GM21825 (cell line): ENCODE measurements at regions not wholly inside any gene's neighbourhood (a gene's known extent, or its start where the extent isn't known, plus 50 kb on each side); places are given as distances from the start of the nearest gene placed in this dataset.

Experiments
- ATAC-seq: cut with Tn5 transposase; IDR thresholded peaks from one replicate; pipeline ENCODE4 v1.9.1; 2021; ENCODE audit warnings: mild to moderate bottlenecking, moderate library complexity; ENCODE audit not compliant: unreplicated experiment

DNA sequence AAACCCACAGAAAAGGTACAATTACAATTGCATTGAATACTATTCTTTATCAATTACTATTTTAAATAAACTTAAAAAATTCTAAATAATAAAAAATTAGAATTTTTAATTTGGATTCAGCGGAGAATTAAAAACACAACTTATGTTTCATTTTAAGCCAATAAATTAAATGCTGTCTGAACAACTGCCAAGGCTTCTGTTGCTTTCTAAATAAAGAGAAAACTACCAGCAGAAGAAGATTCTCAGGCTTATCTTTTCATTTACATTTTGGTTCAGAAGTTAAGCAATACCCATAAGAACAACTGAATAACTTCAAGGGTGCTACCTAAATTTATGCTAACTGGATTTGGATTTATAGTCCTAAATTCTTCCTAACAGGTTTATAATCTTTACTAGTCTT lies 150.0 kb upstream of the FTMT start:
- no peak for ATAC-seq

DNA sequence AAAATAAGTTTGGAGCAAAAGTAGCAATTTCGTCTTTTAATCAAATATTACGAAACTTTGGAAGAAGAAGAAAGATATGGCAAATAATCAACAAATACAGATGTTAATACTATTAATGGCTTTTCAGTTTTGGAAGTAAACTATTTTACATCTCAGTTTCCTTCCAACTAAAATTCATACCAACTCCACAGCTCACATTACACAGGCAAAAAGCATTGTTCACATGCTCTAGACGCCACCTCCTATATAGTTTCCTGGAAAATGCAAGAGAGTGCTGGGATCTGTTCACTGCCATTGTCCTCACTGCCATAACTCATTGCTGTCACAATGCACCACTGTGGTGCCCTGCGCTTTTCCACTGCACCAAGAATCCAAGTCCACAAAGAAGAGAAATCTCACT lies 149.0 kb upstream of the FTMT start:
- ATAC-seq: no peak

DNA sequence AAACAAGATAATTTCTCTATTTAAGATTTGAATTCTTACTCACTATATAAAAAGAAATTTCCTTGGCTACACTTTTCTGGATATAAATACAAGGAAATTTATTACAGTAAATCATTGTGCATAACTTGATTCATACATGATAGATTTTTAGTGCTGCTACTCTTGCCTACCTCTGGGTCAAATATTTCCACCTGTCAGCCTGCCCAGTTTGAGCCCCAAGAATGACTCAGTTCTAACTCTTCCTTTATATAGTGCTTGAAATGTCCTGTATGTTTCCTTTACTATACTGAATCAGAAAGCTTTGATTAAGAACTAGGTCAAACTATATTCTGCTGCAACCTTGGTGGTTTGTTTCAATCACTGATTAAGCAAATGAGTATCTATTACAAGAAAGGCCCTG lies 147.4 kb upstream of the FTMT start:
- no peak for ATAC-seq

DNA sequence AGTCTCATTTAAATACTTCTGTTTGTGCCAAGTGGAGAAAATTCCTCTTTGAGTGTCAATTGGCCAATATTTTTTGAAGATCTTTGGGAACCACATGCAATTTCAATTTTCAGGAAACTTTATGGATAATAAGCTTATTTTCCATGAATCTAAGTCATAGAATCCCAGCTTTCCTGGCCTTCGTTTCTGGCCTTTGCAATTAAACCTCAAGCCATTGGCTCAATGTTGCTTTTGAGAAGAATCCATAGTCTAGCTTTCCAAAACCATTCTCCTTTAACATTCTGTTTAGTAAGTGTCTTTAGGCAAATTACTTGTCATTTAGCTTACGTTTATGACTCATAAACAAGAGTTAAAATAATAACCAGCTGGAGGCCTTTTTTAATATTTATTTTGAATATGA lies 145.0 kb upstream of the FTMT start:
- no peak for ATAC-seq

DNA sequence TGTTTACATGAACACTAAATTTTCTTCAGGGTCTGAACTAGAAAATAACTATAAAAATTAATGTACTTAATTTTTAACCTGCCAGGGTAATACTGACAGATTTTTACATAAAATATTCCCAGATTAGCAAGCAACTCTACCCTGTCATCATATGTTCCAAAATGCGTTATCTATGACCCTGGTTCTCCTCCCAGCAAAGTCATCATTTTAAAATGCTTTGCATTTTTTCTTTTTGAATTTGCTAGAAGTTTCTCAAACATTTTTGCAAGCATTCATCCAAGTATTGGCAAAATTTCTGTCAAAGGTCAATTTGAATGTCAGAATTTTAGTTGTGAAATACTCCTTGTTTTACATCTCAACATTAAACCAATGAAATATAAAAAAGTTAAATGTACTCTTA lies 144.5 kb upstream of the FTMT start:
- ATAC-seq: no peak

DNA sequence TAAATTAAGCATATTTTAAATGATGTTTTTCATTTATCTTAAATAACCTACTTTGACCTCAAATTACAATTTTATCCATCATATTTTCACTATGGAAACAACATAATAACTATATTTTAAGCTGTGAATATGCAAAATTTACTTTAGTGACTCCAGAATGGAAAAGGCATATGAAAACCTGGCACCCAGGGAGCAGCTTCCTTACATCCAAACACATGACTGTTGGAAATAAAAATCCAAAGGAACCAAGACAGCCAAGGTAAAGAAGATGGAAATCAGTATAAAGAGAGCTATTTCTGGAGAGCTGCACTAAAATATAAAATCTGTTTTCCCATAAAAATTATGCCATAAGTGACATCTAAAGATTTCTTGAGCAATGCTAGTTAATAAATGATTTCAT lies 140.3 kb upstream of the FTMT start:
- no peak for ATAC-seq

DNA sequence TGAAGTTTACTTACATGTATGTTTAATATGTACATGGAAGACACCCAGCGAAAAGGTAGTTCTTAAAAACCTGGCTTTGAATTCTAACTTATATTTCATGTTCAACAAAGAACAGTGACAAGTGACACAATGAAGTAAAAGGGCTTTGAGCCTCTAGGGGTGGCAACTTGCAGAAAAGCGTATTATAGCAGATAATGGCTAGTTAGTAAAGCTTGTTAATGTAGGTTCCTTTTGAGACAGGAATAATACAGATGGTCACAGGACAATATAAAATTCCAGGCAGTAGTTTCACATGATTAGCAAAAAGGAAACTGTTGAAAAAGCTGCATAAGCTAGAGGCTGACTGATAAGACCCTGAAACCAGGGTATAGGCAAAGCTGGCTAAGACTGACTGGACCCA lies 132.4 kb upstream of the FTMT start:
- ATAC-seq: no peak

DNA sequence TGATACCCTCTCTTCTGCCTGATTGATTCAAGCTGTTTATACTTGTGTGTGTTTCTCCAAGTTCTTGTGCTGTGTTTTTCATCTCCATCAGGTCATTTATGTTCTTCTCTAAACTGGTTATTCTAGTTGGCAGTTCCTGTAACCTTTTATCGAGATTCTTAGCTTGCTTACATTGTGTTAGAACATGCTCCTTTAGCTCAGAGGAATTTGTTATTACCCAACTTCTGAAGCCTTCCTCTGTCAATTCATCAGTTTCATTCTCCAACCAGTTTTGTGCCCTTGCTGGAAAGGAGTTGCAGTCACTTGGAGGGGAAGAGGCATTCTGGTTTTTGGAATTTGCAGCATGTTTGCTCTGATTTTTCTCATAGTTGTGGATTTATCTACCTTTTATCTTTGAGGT lies 126.2 kb upstream of the FTMT start:
- ATAC-seq: no peak

DNA sequence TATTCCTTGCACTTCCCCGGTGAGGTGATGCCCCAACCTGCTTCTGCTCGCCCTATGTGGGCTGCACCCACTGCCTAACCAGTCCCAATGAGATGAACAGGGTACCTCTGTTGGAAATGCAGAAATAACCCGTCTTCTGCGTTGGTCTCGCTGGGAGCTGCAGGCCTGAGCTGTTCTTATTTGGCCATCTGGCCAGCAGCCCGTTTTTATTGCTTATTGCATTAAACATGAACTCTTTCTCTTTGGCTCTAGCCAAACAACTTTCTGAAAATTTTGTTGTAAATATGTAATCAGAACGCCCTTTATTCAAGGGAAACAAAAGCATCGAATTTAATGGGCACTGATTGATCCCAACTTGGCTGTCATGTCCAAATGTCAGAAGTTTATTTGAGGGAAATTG lies 124.7 kb upstream of the FTMT start:
- no peak for ATAC-seq

DNA sequence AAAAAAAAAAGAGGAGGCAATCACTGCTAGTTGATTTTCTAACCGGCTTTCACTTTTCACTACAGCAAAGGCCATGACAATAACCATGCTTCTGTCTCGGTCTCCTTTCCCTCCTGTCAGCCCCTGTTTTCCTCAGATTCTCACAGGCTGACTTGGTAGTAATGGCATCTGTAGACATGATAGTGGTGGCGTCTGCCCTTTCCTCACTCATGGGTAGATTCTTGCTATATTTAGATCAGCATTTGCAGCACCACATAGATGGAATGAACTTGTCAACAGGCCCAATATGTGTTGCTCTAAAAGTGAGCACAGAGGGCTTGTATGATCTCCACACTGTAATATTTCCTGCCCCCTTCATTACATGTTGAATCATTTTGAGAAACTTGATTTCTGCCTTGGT lies 120.3 kb upstream of the FTMT start:
- no peak for ATAC-seq

DNA sequence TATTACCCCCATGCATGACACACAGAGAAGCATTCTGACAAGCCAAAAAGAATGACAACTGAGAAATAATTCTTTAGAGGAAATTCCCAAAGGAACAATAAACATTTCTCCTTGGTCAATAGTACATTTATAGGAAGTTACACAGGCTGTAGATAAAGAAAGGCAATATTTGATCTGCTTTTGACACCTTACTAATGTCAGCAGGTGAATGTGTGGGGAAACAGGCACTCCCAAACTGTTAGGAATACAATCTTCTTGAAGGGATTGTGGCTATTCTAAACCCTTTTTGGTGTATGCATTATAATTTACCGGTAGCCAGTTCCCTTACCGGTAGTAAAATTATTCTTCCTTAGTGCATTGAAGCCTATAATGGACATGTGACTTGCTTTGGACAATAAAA lies 116.1 kb upstream of the FTMT start:
- no peak for ATAC-seq

DNA sequence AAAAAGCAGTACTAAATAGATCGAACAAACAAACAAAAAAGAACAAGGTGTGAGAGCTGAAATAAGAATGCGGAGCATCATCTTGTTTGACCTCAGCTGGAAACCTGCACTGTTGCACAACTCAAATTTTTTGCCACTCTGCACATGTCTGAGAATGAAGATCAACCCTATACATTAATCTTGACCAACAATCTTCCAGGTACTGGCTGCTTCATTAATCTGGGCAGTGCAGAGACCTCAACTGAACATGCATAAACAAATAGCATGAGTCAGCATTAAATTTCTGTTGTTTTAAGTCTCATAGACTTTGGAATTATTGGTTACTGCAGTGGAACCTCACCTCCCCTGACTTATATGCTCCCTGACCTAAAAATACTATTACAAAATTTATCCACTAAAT lies 114.6 kb upstream of the FTMT start:
- ATAC-seq: no peak

DNA sequence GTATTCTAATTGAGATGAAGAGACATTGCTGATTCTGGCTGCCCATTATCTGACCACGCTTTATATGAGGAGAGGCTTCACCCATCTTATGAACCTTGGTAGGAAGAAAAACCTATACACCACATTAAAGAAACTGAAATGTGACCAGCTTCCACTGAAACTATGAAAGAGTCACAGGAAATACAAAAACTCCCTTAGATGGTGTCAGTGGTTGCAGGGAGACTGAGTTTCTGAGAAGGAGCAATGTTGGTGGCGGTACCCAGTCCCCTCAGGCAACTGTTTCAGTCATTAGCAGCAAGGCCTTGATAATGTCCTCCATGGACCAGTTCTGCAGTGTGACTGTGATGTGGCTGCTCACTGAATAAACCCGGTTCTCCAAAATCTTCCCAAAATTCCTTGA lies 110.5 kb upstream of the FTMT start:
- ATAC-seq: no peak

DNA sequence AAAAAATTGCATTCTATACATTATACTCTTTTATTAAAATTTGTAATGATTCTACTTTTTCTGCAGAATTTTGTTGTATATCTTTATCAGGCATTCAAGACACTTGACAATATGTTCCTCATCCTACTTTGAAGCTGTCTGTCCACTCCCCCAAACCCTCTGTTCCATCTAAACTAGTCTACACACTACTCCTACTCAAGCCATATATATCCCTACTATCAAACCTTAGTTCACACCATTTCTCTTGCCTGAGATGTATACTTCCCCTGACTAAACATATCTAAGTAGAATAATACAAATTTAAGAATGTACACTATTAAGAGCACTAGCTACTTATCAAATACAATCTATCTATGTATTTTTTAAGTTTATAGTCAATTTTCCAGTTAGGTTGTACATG lies 107.1 kb upstream of the FTMT start:
- ATAC-seq: no peak

DNA sequence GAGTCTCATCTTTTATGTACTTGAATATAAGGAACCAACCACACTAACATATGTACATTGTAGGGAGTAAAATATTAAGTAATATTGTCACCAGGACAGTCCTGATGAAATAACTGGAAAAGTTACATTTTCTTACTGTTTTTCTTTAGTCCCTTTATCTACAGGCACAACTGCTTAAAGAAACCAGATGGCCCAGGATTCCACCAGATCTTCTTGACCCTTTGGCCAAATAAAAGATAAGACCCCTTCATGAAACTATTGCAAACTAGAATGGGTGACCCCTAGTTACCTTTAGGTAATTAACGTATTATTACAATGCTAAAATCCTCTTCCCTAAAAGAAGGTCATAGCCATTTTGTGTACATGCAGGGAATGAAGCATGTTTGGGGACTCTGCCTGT lies 106.3 kb upstream of the FTMT start:
- ATAC-seq: no peak

DNA sequence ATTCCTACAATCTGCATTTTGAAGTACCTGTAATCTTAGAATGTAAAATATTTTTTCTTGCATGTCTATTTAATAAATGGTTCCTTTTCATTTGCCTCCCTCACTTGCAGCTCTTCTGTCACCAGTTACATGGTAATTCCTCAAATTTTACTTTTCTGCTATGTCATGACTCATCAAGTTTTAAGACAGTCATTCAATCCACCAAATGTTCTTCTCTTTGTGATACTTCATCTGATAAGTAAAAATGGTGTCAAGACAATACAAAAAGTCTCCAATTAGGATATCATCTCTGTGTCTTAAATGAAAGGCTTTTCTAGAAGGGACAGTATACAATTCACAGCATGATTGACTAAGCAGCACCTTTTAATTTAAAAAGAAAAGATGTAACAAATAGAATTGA lies 104.9 kb upstream of the FTMT start:
- no peak for ATAC-seq

DNA sequence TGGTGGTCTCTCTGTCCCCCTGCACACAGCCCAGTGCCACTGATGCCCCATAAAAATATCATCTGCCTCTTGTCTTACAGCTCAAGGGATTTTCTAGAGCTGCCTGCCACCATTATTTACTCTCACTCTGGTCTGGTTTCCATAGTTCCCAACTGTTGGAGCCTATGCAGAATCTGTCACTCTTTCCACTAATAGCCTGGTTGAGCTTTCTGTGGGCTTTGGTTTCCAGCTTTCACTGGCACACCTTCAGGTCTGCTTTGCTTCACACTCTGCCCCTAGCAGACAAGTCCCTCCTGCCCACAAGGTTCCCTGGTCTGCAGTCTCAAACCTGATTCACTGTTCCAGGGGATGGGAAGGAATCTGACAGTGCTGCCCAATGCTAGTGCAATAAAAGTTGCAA lies 103.0 kb upstream of the FTMT start:
- ATAC-seq: no peak

DNA sequence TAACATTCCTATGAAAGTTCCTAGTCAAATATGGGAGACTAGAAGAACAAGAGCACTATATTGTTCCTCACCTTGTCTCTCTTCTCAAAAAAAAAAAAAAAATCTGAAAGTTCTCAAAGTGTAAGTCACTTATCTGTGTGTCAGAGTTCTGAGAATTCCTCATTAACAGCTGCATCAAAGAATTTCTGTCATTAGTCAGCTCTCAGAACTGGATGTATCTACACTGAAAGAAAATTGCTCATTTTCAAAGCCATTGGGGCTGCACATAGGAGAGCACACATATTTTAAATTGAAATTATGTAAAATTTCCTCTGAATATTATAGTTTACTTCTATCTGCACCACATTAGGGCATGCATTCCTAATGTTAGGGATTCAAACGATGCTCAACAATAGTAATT lies 99.5 kb upstream of the FTMT start:
- no peak for ATAC-seq

DNA sequence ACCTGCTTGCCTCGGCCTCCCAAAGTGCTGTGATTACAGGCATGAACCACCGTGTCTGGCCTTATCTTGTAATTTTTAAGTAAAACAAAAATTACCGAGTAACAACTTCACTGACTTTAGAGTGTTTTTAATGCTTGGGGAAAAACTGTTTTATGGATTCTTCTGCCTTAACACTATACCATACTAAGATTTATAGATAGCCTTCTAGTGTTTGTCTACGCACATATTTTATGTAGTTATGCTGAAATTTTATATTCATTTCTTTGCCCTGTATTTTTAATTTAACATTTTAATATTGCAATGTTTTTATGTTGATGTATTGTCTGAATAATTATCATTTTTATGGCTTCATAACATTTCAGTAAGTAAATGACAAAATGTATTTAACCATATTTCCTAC lies 96.4 kb upstream of the FTMT start:
- ATAC-seq: no peak

DNA sequence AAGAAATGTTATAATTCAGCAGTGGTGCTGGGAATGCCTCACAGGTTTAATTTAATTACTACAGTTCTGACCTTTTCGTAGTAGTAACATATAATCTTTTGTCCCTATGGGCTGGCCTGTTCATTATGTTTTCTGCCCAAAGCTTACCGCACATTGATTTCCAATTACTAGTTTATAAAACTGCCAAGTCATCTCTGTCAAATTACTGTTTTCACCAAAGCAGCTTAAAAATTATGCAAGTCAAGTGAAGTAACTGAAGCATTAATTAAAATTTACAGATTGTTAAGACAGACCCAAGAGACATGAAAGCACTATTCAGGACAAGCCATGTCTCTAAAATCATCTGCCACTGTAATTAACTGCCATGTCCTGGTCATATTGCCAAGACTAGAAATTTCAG lies 93.9 kb upstream of the FTMT start:
- ATAC-seq: no peak

DNA sequence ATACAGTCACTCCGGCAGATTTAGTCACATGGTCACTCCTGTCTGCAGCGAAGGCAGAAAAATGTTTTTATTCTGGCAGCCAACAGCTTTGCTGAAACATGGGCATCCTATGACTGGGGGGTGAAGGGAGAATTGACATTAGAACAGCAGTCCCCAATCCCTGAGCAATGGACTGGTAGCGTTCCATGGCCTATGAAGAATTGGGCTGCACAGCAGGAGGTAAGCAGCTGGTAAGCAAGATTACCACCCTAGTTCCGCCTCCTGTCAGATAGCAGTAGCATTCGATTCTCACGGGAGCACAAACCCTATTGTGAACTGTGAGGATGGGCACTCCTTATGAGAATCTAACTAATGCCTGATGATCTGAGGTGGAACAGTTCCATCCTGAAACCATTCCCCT lies 93.1 kb upstream of the FTMT start:
- no peak for ATAC-seq

DNA sequence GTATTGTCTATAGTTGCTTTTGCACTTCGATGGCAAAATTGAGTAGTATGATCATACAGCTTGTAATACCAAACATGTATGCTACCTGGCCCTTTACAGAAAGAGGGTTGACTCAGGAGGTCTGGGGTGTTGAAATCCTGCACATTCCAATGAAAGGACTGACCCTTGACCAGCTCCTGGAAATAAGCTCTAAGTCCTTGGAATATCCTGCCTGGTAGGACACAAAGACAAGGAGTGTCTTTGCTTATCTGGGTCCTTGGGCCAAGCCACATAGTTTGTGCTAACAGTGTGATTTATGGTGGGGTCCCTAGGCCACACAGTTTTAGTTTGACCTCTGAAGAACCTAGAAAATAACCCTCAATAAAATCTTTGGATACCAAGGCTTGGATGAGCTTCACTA lies 89.3 kb upstream of the FTMT start:
- ATAC-seq: no peak

DNA sequence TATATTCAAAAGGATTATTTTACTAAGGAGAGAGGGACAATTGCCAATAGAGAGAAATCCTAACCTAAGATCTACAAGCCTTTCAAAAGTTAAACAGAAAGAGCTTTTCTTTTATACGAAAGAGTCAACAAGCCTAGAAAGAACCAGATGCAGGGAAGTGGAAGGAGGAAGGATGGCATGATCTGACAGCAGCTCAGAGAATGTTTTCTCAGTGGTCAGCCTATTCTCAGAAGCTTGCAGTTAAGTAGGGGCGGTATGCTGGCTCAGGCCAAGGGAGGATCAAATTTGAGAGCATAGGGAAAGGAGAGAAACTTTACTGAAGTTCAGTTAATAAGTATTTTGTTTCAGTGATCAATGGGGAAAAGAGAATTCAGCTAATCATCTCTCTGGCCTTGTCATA lies 88.0 kb upstream of the FTMT start:
- ATAC-seq: no peak

DNA sequence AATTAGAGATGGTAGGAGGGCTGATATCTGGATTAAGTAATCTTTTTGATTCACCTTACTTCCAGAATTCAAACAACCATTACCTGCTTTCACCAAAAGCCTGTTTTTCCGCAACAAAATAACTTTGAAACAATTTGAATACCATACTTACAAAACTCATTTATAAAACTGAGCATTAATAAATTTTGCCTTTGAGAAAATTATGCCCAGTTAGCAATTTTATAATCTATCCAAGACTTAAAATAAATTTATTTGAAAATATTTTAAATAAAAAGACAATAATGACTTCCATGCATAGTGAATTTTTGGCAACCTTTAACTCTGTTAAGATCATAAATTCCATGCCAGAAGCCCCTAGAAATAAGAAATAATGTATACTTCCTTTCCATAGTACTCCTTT lies 71.3 kb upstream of the FTMT start:
- ATAC-seq: no peak
